ENCODE measurements at regions not wholly inside any gene's neighbourhood (a gene's known extent, or its start where the extent isn't known, plus 50 kb on each side); places are given as distances from the start of the nearest gene placed in this dataset.

DNA sequence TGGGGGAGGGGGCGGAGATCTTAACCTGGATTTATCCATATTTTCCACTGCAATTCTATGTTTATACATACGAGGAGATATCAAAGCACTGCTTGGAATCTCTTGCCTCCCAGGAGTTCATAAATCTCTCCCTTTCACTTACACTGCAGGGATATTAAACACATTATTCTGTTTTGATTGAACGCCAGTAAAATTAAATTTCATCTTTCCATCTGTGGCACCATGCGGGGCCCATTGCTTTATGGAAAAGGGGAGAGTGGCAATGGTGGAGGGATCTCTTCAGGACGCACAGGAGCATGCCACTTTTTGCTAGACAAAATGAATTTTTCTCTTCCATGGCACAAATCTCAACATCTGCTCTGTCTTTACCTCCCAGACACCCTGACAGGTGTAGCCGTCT is 648.0 kb upstream of the PLXNA2 start:
- H3K4me1 Mint-ChIP-seq (ENCODE audit: low read depth, unreplicated experiment) = peaks cover 18% of the 10 kb centered on the region

GRCh38 chr1:208893251-208893650 is 649.1 kb upstream of the PLXNA2 start:
- H3K4me3 Mint-ChIP-seq (ENCODE audit: unreplicated experiment) = no peak overlapping the region

More for the DNA sequence above, 648.0 kb upstream of the PLXNA2 start:
- DNase-seq = no peak
- no peak overlapping the region for H3K4me3 Mint-ChIP-seq (ENCODE audit: unreplicated experiment)
- no peaks in the 10 kb centered on the region for H3K27me3 Mint-ChIP-seq (ENCODE audit: unreplicated experiment)
- no peak for TF ChIP-seq CTCF (IDR thresholded peaks at IDR 0.05; ENCODE audit: partially characterized antibody, unreplicated experiment)
- H3K36me3 Mint-ChIP-seq (ENCODE audit: unreplicated experiment) = peaks cover 3% of the 10 kb centered on the region
- H3K9me3 Mint-ChIP-seq (ENCODE audit: unreplicated experiment) = peaks cover 1% of the 10 kb centered on the region
- peak overlapping the region; percentile 26 for H3K27ac Mint-ChIP-seq (ENCODE audit: unreplicated experiment)

GRCh38 chr1:208895181-208895580 is 651.0 kb upstream of the PLXNA2 start:
- no peak for TF ChIP-seq CTCF (IDR thresholded peaks at IDR 0.05; ENCODE audit: partially characterized antibody, unreplicated experiment)
- H3K4me3 Mint-ChIP-seq (ENCODE audit: unreplicated experiment) = no peak overlapping the region
- H3K36me3 Mint-ChIP-seq (ENCODE audit: unreplicated experiment) = peaks cover 4% of the 10 kb centered on the region
- peaks cover 4% of the 10 kb centered on the region for H3K9me3 Mint-ChIP-seq (ENCODE audit: unreplicated experiment)
- no peak for DNase-seq
- no peaks in the 10 kb centered on the region for H3K27me3 Mint-ChIP-seq (ENCODE audit: unreplicated experiment)
- H3K27ac Mint-ChIP-seq (ENCODE audit: unreplicated experiment) = no peak overlapping the region
- peaks cover 18% of the 10 kb centered on the region for H3K4me1 Mint-ChIP-seq (ENCODE audit: low read depth, unreplicated experiment)

More at GRCh38 chr1:208893251-208893650, 649.1 kb upstream of the PLXNA2 start:
- Mint-ChIP-seq H3K27me3 (ENCODE audit: unreplicated experiment) (no peaks in the 10 kb centered on the region), H3K9me3 (ENCODE audit: unreplicated experiment) (peaks cover 2% of the 10 kb centered on the region), H3K27ac (ENCODE audit: unreplicated experiment) (no peak overlapping the region), H3K36me3 (ENCODE audit: unreplicated experiment) (peaks cover 4% of the 10 kb centered on the region), H3K4me1 (ENCODE audit: low read depth, unreplicated experiment) (peaks cover 18% of the 10 kb centered on the region)
- no peak for TF ChIP-seq CTCF (IDR thresholded peaks at IDR 0.05; ENCODE audit: partially characterized antibody, unreplicated experiment)
- DNase-seq = no peak

- Mint-ChIP-seq H3K27me3 (ENCODE audit: unreplicated experiment) (no peaks in the 10 kb centered on the region), H3K4me3 (ENCODE audit: unreplicated experiment) (no peak overlapping the region), H3K36me3 (ENCODE audit: unreplicated experiment) (peaks cover 4% of the 10 kb centered on the region), H3K4me1 (ENCODE audit: low read depth, unreplicated experiment) (peaks cover 18% of the 10 kb centered on the region), H3K9me3 (ENCODE audit: unreplicated experiment) (peaks cover 4% of the 10 kb centered on the region), H3K27ac (ENCODE audit: unreplicated experiment) (no peak overlapping the region)
- DNase-seq = no peak
- no peak for TF ChIP-seq CTCF (IDR thresholded peaks at IDR 0.05; ENCODE audit: partially characterized antibody, unreplicated experiment)
Measured at GRCh38 chr1:208895820-208896219, 651.6 kb upstream of the PLXNA2 start.

- Mint-ChIP-seq H3K9me3 (ENCODE audit: unreplicated experiment) (peaks cover 4% of the 10 kb centered on the region), H3K36me3 (ENCODE audit: unreplicated experiment) (peaks cover 4% of the 10 kb centered on the region), H3K4me3 (ENCODE audit: unreplicated experiment) (no peak overlapping the region), H3K27ac (ENCODE audit: unreplicated experiment) (no peak overlapping the region), H3K4me1 (ENCODE audit: low read depth, unreplicated experiment) (peaks cover 18% of the 10 kb centered on the region), H3K27me3 (ENCODE audit: unreplicated experiment) (no peaks in the 10 kb centered on the region)
- DNase-seq = no peak
- no peak for TF ChIP-seq CTCF (IDR thresholded peaks at IDR 0.05; ENCODE audit: partially characterized antibody, unreplicated experiment)
Measured at GRCh38 chr1:208896768-208897167, 652.6 kb upstream of the PLXNA2 start.
